MM.1S (cell line): ENCODE measurements at regions not wholly inside any gene's neighbourhood (a gene's known extent, or its start where the extent isn't known, plus 50 kb on each side); places are given as distances from the start of the nearest gene placed in this dataset.

Source experiments
- DNase-seq: peaks from one replicate; pipeline ENCODE4 v3.0.0-alpha.2; 2015
- H2AFZ ChIP-seq: fragments of 300-600 bp; sonication (generic); 2 replicates; pipeline ENCODE4 v1.6.0; 2016; ENCODE audit warnings: antibody characterized with exemption, low read length
- H3F3A ChIP-seq: fragments of 300-600 bp; sonication (generic); 2 replicates; pipeline ENCODE4 v1.6.1; 2016; ENCODE audit warnings: mild to moderate bottlenecking, antibody characterized with exemption, low read length, moderate library complexity, mixed read lengths; ENCODE audit not compliant: insufficient read depth
- H3K27ac ChIP-seq: fragments of 300-600 bp; sonication (generic); 2 replicates; pipeline ENCODE4 v1.5.1; 2016; ENCODE audit warnings: mild to moderate bottlenecking, low read length
- H3K27me3 ChIP-seq: fragments of 300-600 bp; sonication (generic); replicated peaks from 2 replicates; pipeline ENCODE4 v1.6.0; 2016; ENCODE audit warnings: low read length; ENCODE audit not compliant: insufficient read depth
- H3K36me3 ChIP-seq: fragments of 300-600 bp; sonication (generic); replicated peaks from 2 replicates; pipeline ENCODE4 v1.6.1; 2016; ENCODE audit warnings: mild to moderate bottlenecking, low read length, mixed read lengths; ENCODE audit not compliant: insufficient read depth
- H3K4me1 ChIP-seq: fragments of 300-600 bp; sonication (generic); 2 replicates; pipeline ENCODE4 v1.6.1; 2016; ENCODE audit warnings: low read length, mixed read lengths
- H3K4me2 ChIP-seq: fragments of 300-600 bp; sonication (generic); 2 replicates; pipeline ENCODE4 v1.6.0; 2016; ENCODE audit warnings: low read depth, low read length
- H3K4me3 ChIP-seq: fragments of 300-600 bp; sonication (generic); 2 replicates; pipeline ENCODE4 v1.5.1; 2016; ENCODE audit warnings: low read length, mixed read lengths
- H3K79me2 ChIP-seq: fragments of 300-600 bp; sonication (generic); 2 replicates; pipeline ENCODE4 v1.6.1; 2016; ENCODE audit warnings: mixed run types, low read length, mixed read lengths
- H3K9ac ChIP-seq: fragments of 300-600 bp; sonication (generic); 2 replicates; pipeline ENCODE4 v1.6.1; 2016; ENCODE audit warnings: low read length, mixed read lengths
- H3K9me2 ChIP-seq: fragments of 300-600 bp; sonication (generic); replicated peaks from 2 replicates; pipeline ENCODE4 v1.6.1; 2016; ENCODE audit warnings: mild to moderate bottlenecking, low read length, mixed read lengths; ENCODE audit not compliant: insufficient read depth
- H3K9me3 ChIP-seq: fragments of 300-600 bp; sonication (generic); replicated peaks from 2 replicates; pipeline ENCODE4 v1.6.1; 2016; ENCODE audit warnings: mild to moderate bottlenecking, low read length, mixed read lengths; ENCODE audit not compliant: insufficient read depth
- H4K20me1 ChIP-seq: fragments of 300-600 bp; sonication (generic); 2 replicates; pipeline ENCODE4 v1.6.1; 2016; ENCODE audit warnings: mild to moderate bottlenecking, low read length, moderate library complexity, mixed read lengths; ENCODE audit not compliant: insufficient read depth
- CTCF ChIP-seq: fragments of 300-600 bp; sonication (generic); IDR thresholded peaks from 2 replicates; pipeline ENCODE4 v1.5.1; 2016; ENCODE audit warnings: antibody characterized with exemption, low read length, mixed read lengths
- EZH2 ChIP-seq: fragments of 300-600 bp; sonication (generic); optimal IDR thresholded peaks from 2 replicates; pipeline ENCODE3; 2017; ENCODE audit warnings: low read depth, mild to moderate bottlenecking, antibody characterized with exemption, low read length, mixed read lengths
- EZH2phosphoT487 ChIP-seq: fragments of 300-600 bp; sonication (generic); IDR thresholded peaks from 2 replicates; pipeline ENCODE4 v1.6.1; 2018; ENCODE audit warnings: antibody characterized with exemption, low read length

- Histone ChIP-seq H3K27ac (no peak overlapping the region), H3K4me1 (no peaks in the 10 kb centered on the region), H3K4me3 (no peak overlapping the region), H3F3A (no peaks in the 10 kb centered on the region), H3K27me3 (no peaks in the 10 kb centered on the region), H3K36me3 (no peaks in the 10 kb centered on the region), H3K9ac (no peak overlapping the region), H3K9me3 (no peaks in the 10 kb centered on the region), H2AFZ (no peak overlapping the region), H3K4me2 (no peak overlapping the region), H3K9me2 (no peaks in the 10 kb centered on the region), H4K20me1 (no peaks in the 10 kb centered on the region), H3K79me2 (no peaks in the 10 kb centered on the region)
- no peak for TF ChIP-seq EZH2
- no peak for TF ChIP-seq EZH2phosphoT487
- TF ChIP-seq CTCF = no peak
- no peak for DNase-seq
These were observed 93.7 kb upstream of the AP1S2 start for GRCh38 chrX:15948318-15948660.

GRCh38 chrX:15947648-15948317 is 93.2 kb upstream of the AP1S2 start:
- no peak overlapping the region for H2AFZ ChIP-seq
- H3K79me2 ChIP-seq = no peaks in the 10 kb centered on the region
- TF ChIP-seq EZH2phosphoT487 (no peak), EZH2 (no peak), CTCF (no peak)
- no peak overlapping the region for H3K27ac ChIP-seq
- DNase-seq = no peak
- H3K4me3 ChIP-seq = no peak overlapping the region
- H3K27me3 ChIP-seq = no peaks in the 10 kb centered on the region
- H3K9ac ChIP-seq = no peak overlapping the region
- no peaks in the 10 kb centered on the region for H4K20me1 ChIP-seq
- no peaks in the 10 kb centered on the region for H3K9me3 ChIP-seq
- no peak overlapping the region for H3K4me2 ChIP-seq
- no peaks in the 10 kb centered on the region for H3F3A ChIP-seq
- no peaks in the 10 kb centered on the region for H3K4me1 ChIP-seq
- no peaks in the 10 kb centered on the region for H3K9me2 ChIP-seq
- H3K36me3 ChIP-seq = no peaks in the 10 kb centered on the region

- Histone ChIP-seq H3K4me3 (no peak overlapping the region), H3K4me1 (no peaks in the 10 kb centered on the region), H3K27me3 (no peaks in the 10 kb centered on the region), H4K20me1 (no peaks in the 10 kb centered on the region), H3F3A (no peaks in the 10 kb centered on the region), H3K36me3 (no peaks in the 10 kb centered on the region), H3K9ac (no peak overlapping the region), H2AFZ (no peak overlapping the region), H3K9me2 (no peaks in the 10 kb centered on the region), H3K4me2 (no peak overlapping the region), H3K79me2 (no peaks in the 10 kb centered on the region), H3K9me3 (no peaks in the 10 kb centered on the region), H3K27ac (no peak overlapping the region)
- no peak for TF ChIP-seq EZH2phosphoT487
- DNase-seq = no peak
These were observed 92.4 kb upstream of the AP1S2 start for GRCh38 chrX:15946783-15947580.

GRCh38 chrX:15943391-15943790 is 88.8 kb upstream of the AP1S2 start:
- Histone ChIP-seq H3K4me2 (no peak overlapping the region), H4K20me1 (no peaks in the 10 kb centered on the region), H3K9ac (no peak overlapping the region), H3K4me1 (no peaks in the 10 kb centered on the region), H3K36me3 (no peaks in the 10 kb centered on the region), H3K27ac (no peak overlapping the region), H3F3A (no peaks in the 10 kb centered on the region), H3K79me2 (no peaks in the 10 kb centered on the region), H2AFZ (no peak overlapping the region), H3K4me3 (no peak overlapping the region), H3K27me3 (no peaks in the 10 kb centered on the region), H3K9me2 (no peaks in the 10 kb centered on the region), H3K9me3 (no peaks in the 10 kb centered on the region)
- no peak for TF ChIP-seq CTCF
- no peak for TF ChIP-seq EZH2phosphoT487
- TF ChIP-seq EZH2 = no peak
- no peak for DNase-seq
